SK-N-SH (cell line): ENCODE measurements at regions not wholly inside any gene's neighbourhood (a gene's known extent, or its start where the extent isn't known, plus 50 kb on each side); places are given as distances from the start of the nearest gene placed in this dataset.
"Not testable (repeated sequence)": the region's sequence is repeated elsewhere in the genome, so short reads cannot be mapped to it uniquely, and the experiment has no call there.

Experiments used
- CTCF ChIA-PET: fragments of 300-600, 350-600 bp; formaldehyde crosslinking; extraction: SDS; loops from one replicate; lab custom pipeline; 2021; lab: Yijun Ruan, JAX
- POLR2A ChIA-PET: fragments of 350-600 bp; sonication (Branson Sonifier 250); formaldehyde crosslinking; extraction: SDS; loops from one replicate; lab custom pipeline; 2020; ENCODE audit warnings: antibody characterized with exemption, inconsistent platforms; lab: Yijun Ruan, JAX
- DNase-seq: peaks from one replicate; pipeline ENCODE4 v3.0.0; 2012
- H2AFZ ChIP-seq: fragments of 200-600 bp; sonication (generic); 2 replicates; pipeline ENCODE4 v1.8.1; 2016; ENCODE audit warnings: antibody characterized with exemption, mild to moderate bottlenecking, low read depth
- H3F3A ChIP-seq: fragments of 200-600 bp; sonication (generic); replicated peaks from 2 replicates; pipeline ENCODE3; 2016; ENCODE audit warnings: antibody characterized with exemption, mild to moderate bottlenecking; ENCODE audit not compliant: insufficient read depth
- H3K27ac ChIP-seq, 2 experiments: fragments of 200-500 bp in 1 of 2; fragments of 200-600 bp in 1 of 2; sonication (Bioruptor generic) in 1 of 2; sonication (generic), shearing (Covaris generic) in 1 of 2; 2 replicates each; pipeline versions ENCODE4 v1.5.1 to v1.6.1; 2014 to 2016; ENCODE audit warnings: low read depth in 2 of 2, inconsistent platforms in 1 of 2, low read length in 1 of 2, mild to moderate bottlenecking in 1 of 2, mixed read lengths in 1 of 2
- H3K27me3 ChIP-seq: fragments of 200-600 bp; sonication (generic), shearing (Covaris generic); 2 replicates; pipeline ENCODE4 v1.6.1; 2016; ENCODE audit warnings: mixed run types; ENCODE audit not compliant: insufficient read depth
- H3K36me3 ChIP-seq, 2 experiments: fragments of 200-500 bp in 1 of 2; fragments of 200-600 bp in 1 of 2; sonication (Bioruptor generic) in 1 of 2; sonication (generic) in 1 of 2; replicated peaks in 1 of 2; 2 replicates each; pipeline versions ENCODE3 to v1.5.1; 2014 to 2016; ENCODE audit warnings: low read length in 1 of 2, mild to moderate bottlenecking in 1 of 2; ENCODE audit not compliant: insufficient read depth in 2 of 2, control insufficient read depth in 1 of 2
- H3K4me1 ChIP-seq, 2 experiments: fragments of 200-500 bp in 1 of 2; fragments of 200-600 bp in 1 of 2; sonication (Bioruptor generic) in 1 of 2; sonication (generic), shearing (Covaris generic) in 1 of 2; 2 replicates each; pipeline versions ENCODE4 v1.5.1 to v1.6.1; 2014 to 2016; ENCODE audit warnings: low read depth in 1 of 2, low read length in 1 of 2, mixed run types in 1 of 2; ENCODE audit not compliant: insufficient read depth in 2 of 2, control insufficient read depth in 1 of 2
- H3K4me2 ChIP-seq: fragments of 200-600 bp; sonication (generic), shearing (Covaris generic); 2 replicates; pipeline ENCODE4 v1.6.1; 2017; ENCODE audit warnings: mixed run types
- H3K4me3 ChIP-seq, 2 experiments: fragments of 200-500 bp in 1 of 2; fragments of 200-600 bp in 1 of 2; sonication (Bioruptor generic) in 1 of 2; sonication (generic), shearing (Covaris generic) in 1 of 2; 2 replicates each; pipeline versions ENCODE4 v1.5.1 to v1.8.1; 2014 to 2016; ENCODE audit warnings: low read depth in 2 of 2, inconsistent platforms in 1 of 2, low read length in 1 of 2, mild to moderate bottlenecking in 1 of 2, mixed read lengths in 1 of 2, moderate library complexity in 1 of 2
- H3K79me2 ChIP-seq: fragments of 200-600 bp; sonication (generic); 2 replicates; pipeline ENCODE4 v1.8.1; 2017; ENCODE audit warnings: mild to moderate bottlenecking; ENCODE audit not compliant: insufficient read depth
- H3K9ac ChIP-seq: fragments of 200-600 bp; sonication (generic); 2 replicates; pipeline ENCODE4 v1.6.1; 2017; ENCODE audit warnings: mixed run types
- H3K9me2 ChIP-seq: fragments of 200-600 bp; sonication (generic); 2 replicates; pipeline ENCODE4 v1.6.1; 2017; ENCODE audit warnings: mixed run types
- H3K9me3 ChIP-seq: fragments of 200-600 bp; sonication (generic); 2 replicates; pipeline ENCODE4 v1.6.1; 2017; ENCODE audit warnings: mixed run types, mild to moderate bottlenecking, moderate library complexity
- H4K20me1 ChIP-seq: fragments of 200-600 bp; sonication (generic); 2 replicates; pipeline ENCODE4 v1.6.1; 2017; ENCODE audit warnings: mild to moderate bottlenecking, mixed run types; ENCODE audit not compliant: insufficient read depth
- CHD2 ChIP-seq: fragments of 150-350 bp; IDR thresholded peaks from 2 replicates; pipeline ENCODE4 v1.6.1; 2018; ENCODE audit warnings: low read length; ENCODE audit not compliant: partially characterized antibody
- ELF1 ChIP-seq: IDR thresholded peaks from 2 replicates; pipeline ENCODE4 v1.4.0; 2012
- EP300 ChIP-seq, 2 experiments: IDR thresholded peaks; 2 replicates each; pipeline versions ENCODE4 v1.4.0 to v1.6.1; 2012; ENCODE audit warnings: borderline replicate concordance in 1 of 2, low read depth in 1 of 2, low read length in 1 of 2
- FOSL2 ChIP-seq: IDR thresholded peaks from 2 replicates; pipeline ENCODE4 v1.4.0; 2012; ENCODE audit warnings: low read depth, mild to moderate bottlenecking, moderate library complexity, borderline replicate concordance
- FOXJ3 ChIP-seq: sonication (generic); formaldehyde crosslinking; IDR thresholded peaks from 2 replicates; pipeline ENCODE4 v1.5.1; 2020; ENCODE audit warnings: mild to moderate bottlenecking, missing genetic modification reagents
- FOXM1 ChIP-seq: IDR thresholded peaks from 2 replicates; pipeline ENCODE4 v1.4.0; 2012; ENCODE audit warnings: low read depth, mild to moderate bottlenecking
- GABPA ChIP-seq: IDR thresholded peaks from 2 replicates; pipeline ENCODE4 v1.4.0; 2012; ENCODE audit warnings: low read depth, mild to moderate bottlenecking
- MEF2A ChIP-seq: IDR thresholded peaks from 2 replicates; pipeline ENCODE4 v1.4.0; 2012; ENCODE audit warnings: low read depth, borderline replicate concordance
- NRF1 ChIP-seq: IDR thresholded peaks from 2 replicates; pipeline ENCODE4 v1.6.1; 2012; ENCODE audit warnings: low read depth, mild to moderate bottlenecking, low read length
- POLR2AphosphoS5 ChIP-seq: IDR thresholded peaks from 2 replicates; pipeline ENCODE4 v1.6.1; 2012; ENCODE audit warnings: low read depth, low read length
- RAD21 ChIP-seq: IDR thresholded peaks from 2 replicates; pipeline ENCODE4 v1.6.1; 2012; ENCODE audit warnings: mild to moderate bottlenecking, low read length
- RCOR1 ChIP-seq: fragments of 150-350 bp; IDR thresholded peaks from 2 replicates; pipeline ENCODE4 v1.6.1; 2017; ENCODE audit warnings: antibody characterized with exemption, low read length
- REST ChIP-seq: IDR thresholded peaks from 2 replicates; pipeline ENCODE4 v1.6.1; 2012; ENCODE audit warnings: mild to moderate bottlenecking, low read depth, low read length, moderate library complexity
- RXRA ChIP-seq: IDR thresholded peaks from 2 replicates; pipeline ENCODE4 v1.4.0; 2012; ENCODE audit warnings: low read depth, mild to moderate bottlenecking, borderline replicate concordance
- SIN3A ChIP-seq: IDR thresholded peaks from 2 replicates; pipeline ENCODE4 v1.6.1; 2012; ENCODE audit warnings: low read depth, mild to moderate bottlenecking, low read length, moderate library complexity, borderline replicate concordance
- SMC3 ChIP-seq: IDR thresholded peaks from 2 replicates; pipeline ENCODE4 v1.6.1; 2012; ENCODE audit warnings: low read depth, low read length, improper control_type of control experiment
- TCF12 ChIP-seq: IDR thresholded peaks from 2 replicates; pipeline ENCODE4 v1.4.0; 2012
- TEAD4 ChIP-seq: IDR thresholded peaks from 2 replicates; pipeline ENCODE4 v1.4.0; 2012; ENCODE audit warnings: mild to moderate bottlenecking, borderline replicate concordance; ENCODE audit not compliant: insufficient read depth
- USF1 ChIP-seq: IDR thresholded peaks from 2 replicates; pipeline ENCODE4 v1.4.0; 2012; ENCODE audit warnings: low read depth, borderline replicate concordance
- WGBS: methylation state at CpG from one replicate; pipeline ENCODE4 v1.1.6; 2017; ENCODE audit warnings: low lambda C conversion rate; 5-methylcytosine and 5-hydroxymethylcytosine counted together
- TF ChIP-seq, protein P1 (sequence below): fragments of 150-350 bp; IDR thresholded peaks from 2 replicates; pipeline ENCODE4 v1.6.1; 2016; ENCODE audit warnings: mild to moderate bottlenecking, low read depth, low read length

DNA sequence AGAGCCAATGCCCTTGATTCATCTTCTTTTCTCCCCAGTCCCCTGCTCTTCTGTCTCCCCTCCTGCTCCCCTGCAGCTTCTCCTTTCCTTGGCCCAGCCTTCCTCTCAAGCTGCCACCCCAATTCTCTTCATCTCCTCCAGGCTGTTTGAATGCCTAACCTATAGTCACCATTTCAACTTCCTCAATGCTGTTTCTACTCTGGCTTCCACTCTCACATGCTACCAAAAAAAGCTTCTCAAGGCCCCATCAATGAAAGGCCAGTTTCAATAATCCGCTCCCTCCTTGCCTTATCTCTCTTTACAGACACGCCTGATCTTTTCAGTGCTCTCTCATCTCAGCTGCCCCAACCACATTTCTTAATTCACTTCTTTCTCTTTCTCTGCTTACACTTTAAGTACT, 212.2 kb upstream of the GPR149 start:
- H3K4me1 ChIP-seq = no peaks in the 10 kb centered on the region
- ChIA-PET POLR2A (no interaction called here), CTCF (no interaction called here)
- no peaks in the 10 kb centered on the region for H3F3A ChIP-seq
- H4K20me1 ChIP-seq = no peaks in the 10 kb centered on the region
- no peaks in the 10 kb centered on the region for H3K9me2 ChIP-seq
- H3K27me3 ChIP-seq = no peaks in the 10 kb centered on the region
- DNase-seq = no peak
- no peak overlapping the region for H3K27ac ChIP-seq
- no peak overlapping the region for H3K4me2 ChIP-seq
- H3K36me3 ChIP-seq = no peaks in the 10 kb centered on the region
- H3K4me3 ChIP-seq = no peak overlapping the region
- no peak overlapping the region for H2AFZ ChIP-seq
- WGBS = 41% methylated on average over 2 of the region's 2 CpGs
- TF ChIP-seq GABPA (no peak), USF1 (no peak), SIN3A (no peak), EP300 (IDR thresholded peaks at IDR 0.05; ENCODE audit: borderline replicate concordance in 1 of 2, low read depth in 1 of 2, low read length in 1 of 2) (no peak), TEAD4 (no peak), FOXM1 (no peak), ELF1 (no peak), TCF12 (no peak), CHD2 (no peak), SMC3 (no peak), MEF2A (no peak), RAD21 (no peak), FOSL2 (no peak), POLR2AphosphoS5 (no peak)
- TF ChIP-seq, all 33 proteins: peak for 0
- Histone ChIP-seq H3K79me2 (no peaks in the 10 kb centered on the region), H3K9ac (no peak overlapping the region), H3K9me3 (no peaks in the 10 kb centered on the region)

DNA sequence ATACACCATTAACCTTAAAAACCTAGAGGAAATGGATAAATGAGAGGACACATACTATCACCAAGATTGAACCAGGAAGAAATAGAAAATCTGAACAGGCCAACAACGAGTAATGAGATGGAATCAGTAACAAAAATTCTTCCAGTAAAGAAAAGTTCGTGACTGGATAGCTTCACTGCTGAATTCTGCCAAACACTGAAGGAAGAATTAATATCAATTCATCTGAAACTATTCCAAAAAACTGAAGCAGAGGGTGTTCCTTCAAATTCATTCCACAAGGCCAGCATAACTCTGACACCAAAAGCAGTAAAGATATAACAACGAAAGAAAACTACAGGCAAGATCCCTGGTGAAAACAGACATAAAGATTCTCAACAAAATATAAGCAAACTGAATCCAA, 195.8 kb upstream of the GPR149 start:
- no peaks in the 10 kb centered on the region for H4K20me1 ChIP-seq
- TF ChIP-seq RXRA = no peak
- TF ChIP-seq FOXJ3 (CRISPR knock-in tag) = no peak
- TF ChIP-seq RCOR1 = no peak
- TF ChIP-seq TCF12 = no peak
- no peak for TF ChIP-seq TEAD4
- no peak for TF ChIP-seq RAD21
- TF ChIP-seq, protein P1, sequence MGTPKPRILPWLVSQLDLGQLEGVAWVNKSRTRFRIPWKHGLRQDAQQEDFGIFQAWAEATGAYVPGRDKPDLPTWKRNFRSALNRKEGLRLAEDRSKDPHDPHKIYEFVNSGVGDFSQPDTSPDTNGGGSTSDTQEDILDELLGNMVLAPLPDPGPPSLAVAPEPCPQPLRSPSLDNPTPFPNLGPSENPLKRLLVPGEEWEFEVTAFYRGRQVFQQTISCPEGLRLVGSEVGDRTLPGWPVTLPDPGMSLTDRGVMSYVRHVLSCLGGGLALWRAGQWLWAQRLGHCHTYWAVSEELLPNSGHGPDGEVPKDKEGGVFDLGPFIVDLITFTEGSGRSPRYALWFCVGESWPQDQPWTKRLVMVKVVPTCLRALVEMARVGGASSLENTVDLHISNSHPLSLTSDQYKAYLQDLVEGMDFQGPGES = no peak
- no peak for TF ChIP-seq NRF1
- TF ChIP-seq GABPA = no peak
- TF ChIP-seq REST = no peak
- no peak overlapping the region for H3K4me2 ChIP-seq
- no peaks in the 10 kb centered on the region for H3F3A ChIP-seq
- no peaks in the 10 kb centered on the region for H3K9me2 ChIP-seq
- POLR2A ChIA-PET = no interaction called here
- H3K4me1 ChIP-seq = no peaks in the 10 kb centered on the region
- no peaks in the 10 kb centered on the region for H3K27me3 ChIP-seq
- H3K36me3 ChIP-seq = no peaks in the 10 kb centered on the region
- 16% methylated on average over 3 of the region's 3 CpGs for WGBS
- H3K9ac ChIP-seq = no peak overlapping the region
- no peaks in the 10 kb centered on the region for H3K79me2 ChIP-seq
- H3K9me3 ChIP-seq = no peaks in the 10 kb centered on the region
- CTCF ChIA-PET = no interaction called here
- H3K4me3 ChIP-seq = no peak overlapping the region
- no peak overlapping the region for H2AFZ ChIP-seq
- no peak for DNase-seq
- no peak overlapping the region for H3K27ac ChIP-seq

DNA sequence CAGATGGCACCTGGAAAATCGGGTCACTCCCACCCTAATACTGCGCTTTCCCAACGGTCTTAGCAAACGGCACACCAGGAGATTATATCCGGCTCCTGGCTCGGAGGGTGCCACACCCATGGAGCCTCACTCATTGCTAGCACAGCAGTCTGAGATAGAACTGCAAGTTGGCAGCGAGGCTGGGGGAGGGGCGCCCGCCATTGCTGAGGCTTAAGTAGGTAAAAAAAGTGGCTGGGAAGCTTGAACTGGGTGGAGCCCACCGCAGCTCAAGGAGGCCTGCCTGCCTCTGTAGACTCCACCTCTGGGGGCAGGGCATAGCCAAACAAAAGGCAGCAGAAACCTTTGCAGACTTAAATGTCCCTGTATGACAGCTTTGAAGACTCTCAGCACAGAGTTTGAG, 189.6 kb upstream of the GPR149 start:
- H3K4me3 ChIP-seq, H3K27ac ChIP-seq, H3F3A ChIP-seq, H3K79me2 ChIP-seq, H3K4me2 ChIP-seq, H3K27me3 ChIP-seq, H3K9me2 ChIP-seq, H3K36me3 ChIP-seq, POLR2A ChIA-PET, H3K9me3 ChIP-seq, H3K4me1 ChIP-seq, H3K9ac ChIP-seq, H4K20me1 ChIP-seq, CTCF ChIA-PET, DNase-seq, H2AFZ ChIP-seq: not testable (repeated sequence)
- 0% methylated on average over 2 of the region's 10 CpGs for WGBS
